ENCODE measurements at regions not wholly inside any gene's neighbourhood (a gene's known extent, or its start where the extent isn't known, plus 50 kb on each side); places are given as distances from the start of the nearest gene placed in this dataset.

DNA sequence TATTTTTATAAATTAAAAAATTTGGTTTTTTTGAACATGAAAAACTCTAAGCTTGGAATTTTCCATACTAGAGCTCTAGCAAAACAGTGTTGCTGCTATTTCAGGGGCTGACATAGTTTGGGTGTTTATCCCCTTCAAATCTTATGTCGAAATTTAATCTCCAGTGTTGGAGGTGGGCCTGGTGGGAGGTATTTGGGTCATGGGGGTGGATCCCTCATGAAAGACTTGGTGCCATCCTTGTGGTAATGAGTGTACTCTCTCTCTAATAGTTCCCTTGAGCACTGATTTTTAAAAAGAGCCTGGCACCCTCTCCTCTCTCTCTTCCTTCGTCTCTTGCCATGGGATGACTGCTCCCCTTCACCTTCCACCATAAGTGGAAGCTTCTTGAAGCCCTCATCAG, 244.6 kb upstream of the UBE2E3 start:
- TF ChIP-seq MXI1 (conservative IDR thresholded peaks at IDR 0.05; ENCODE audit: poor library complexity, severe bottlenecking) (no peak), POLR2AphosphoS5 (IDR thresholded peaks at IDR 0.05) (no peak), RAD21 (conservative IDR thresholded peaks at IDR 0.05) (no peak), EZH2 (IDR thresholded peaks at IDR 0.05; ENCODE audit: borderline replicate concordance, insufficient read depth, low read length, poor library complexity, severe bottlenecking) (no peak), SMC3 (conservative IDR thresholded peaks at IDR 0.05; ENCODE audit: poor library complexity) (no peak)
- TF ChIP-seq, protein P1, sequence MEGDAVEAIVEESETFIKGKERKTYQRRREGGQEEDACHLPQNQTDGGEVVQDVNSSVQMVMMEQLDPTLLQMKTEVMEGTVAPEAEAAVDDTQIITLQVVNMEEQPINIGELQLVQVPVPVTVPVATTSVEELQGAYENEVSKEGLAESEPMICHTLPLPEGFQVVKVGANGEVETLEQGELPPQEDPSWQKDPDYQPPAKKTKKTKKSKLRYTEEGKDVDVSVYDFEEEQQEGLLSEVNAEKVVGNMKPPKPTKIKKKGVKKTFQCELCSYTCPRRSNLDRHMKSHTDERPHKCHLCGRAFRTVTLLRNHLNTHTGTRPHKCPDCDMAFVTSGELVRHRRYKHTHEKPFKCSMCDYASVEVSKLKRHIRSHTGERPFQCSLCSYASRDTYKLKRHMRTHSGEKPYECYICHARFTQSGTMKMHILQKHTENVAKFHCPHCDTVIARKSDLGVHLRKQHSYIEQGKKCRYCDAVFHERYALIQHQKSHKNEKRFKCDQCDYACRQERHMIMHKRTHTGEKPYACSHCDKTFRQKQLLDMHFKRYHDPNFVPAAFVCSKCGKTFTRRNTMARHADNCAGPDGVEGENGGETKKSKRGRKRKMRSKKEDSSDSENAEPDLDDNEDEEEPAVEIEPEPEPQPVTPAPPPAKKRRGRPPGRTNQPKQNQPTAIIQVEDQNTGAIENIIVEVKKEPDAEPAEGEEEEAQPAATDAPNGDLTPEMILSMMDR (IDR thresholded peaks at IDR 0.05; ENCODE audit: poor library complexity, severe bottlenecking): no peak
- TF ChIP-seq, protein P2, sequence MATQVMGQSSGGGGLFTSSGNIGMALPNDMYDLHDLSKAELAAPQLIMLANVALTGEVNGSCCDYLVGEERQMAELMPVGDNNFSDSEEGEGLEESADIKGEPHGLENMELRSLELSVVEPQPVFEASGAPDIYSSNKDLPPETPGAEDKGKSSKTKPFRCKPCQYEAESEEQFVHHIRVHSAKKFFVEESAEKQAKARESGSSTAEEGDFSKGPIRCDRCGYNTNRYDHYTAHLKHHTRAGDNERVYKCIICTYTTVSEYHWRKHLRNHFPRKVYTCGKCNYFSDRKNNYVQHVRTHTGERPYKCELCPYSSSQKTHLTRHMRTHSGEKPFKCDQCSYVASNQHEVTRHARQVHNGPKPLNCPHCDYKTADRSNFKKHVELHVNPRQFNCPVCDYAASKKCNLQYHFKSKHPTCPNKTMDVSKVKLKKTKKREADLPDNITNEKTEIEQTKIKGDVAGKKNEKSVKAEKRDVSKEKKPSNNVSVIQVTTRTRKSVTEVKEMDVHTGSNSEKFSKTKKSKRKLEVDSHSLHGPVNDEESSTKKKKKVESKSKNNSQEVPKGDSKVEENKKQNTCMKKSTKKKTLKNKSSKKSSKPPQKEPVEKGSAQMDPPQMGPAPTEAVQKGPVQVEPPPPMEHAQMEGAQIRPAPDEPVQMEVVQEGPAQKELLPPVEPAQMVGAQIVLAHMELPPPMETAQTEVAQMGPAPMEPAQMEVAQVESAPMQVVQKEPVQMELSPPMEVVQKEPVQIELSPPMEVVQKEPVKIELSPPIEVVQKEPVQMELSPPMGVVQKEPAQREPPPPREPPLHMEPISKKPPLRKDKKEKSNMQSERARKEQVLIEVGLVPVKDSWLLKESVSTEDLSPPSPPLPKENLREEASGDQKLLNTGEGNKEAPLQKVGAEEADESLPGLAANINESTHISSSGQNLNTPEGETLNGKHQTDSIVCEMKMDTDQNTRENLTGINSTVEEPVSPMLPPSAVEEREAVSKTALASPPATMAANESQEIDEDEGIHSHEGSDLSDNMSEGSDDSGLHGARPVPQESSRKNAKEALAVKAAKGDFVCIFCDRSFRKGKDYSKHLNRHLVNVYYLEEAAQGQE (IDR thresholded peaks at IDR 0.05; ENCODE audit: borderline replicate concordance): no peak

Data from neural cell (in vitro differentiated cells).